HepG2 (cell line): ENCODE measurements at regions not wholly inside any gene's neighbourhood (a gene's known extent, or its start where the extent isn't known, plus 50 kb on each side); places are given as distances from the start of the nearest gene placed in this dataset.
A peak's percentile ranks its signal among the peaks of the same experiment; 100 is the strongest.

ENCODE experiments used
- AKAP8 ChIP-seq: sonication (generic); formaldehyde crosslinking; IDR thresholded peaks from 2 replicates; pipeline ENCODE4 v1.5.1; 2020; ENCODE audit warnings: mild to moderate bottlenecking, missing genetic modification reagents
- CCDC6 ChIP-seq: sonication (generic); formaldehyde crosslinking; IDR thresholded peaks from 2 replicates; pipeline ENCODE4 v1.8.1; 2022; ENCODE audit warnings: mild to moderate bottlenecking, missing genetic modification reagents, moderate library complexity
- EP300 ChIP-seq, 3 experiments: sonication (generic) in 1 of 3; formaldehyde crosslinking in 1 of 3; IDR thresholded peaks; 2 replicates each; pipeline versions ENCODE4 v1.5.1 to v1.6.1; 2011 to 2020; ENCODE audit warnings: low read depth in 2 of 3, low read length in 2 of 3, borderline replicate concordance in 1 of 3, improper control_type of control experiment in 1 of 3, mild to moderate bottlenecking in 1 of 3, missing genetic modification reagents in 1 of 3, moderate library complexity in 1 of 3
- FOXK1 ChIP-seq: sonication (generic); formaldehyde crosslinking; IDR thresholded peaks from 2 replicates; pipeline ENCODE4 v1.4.0; 2020; ENCODE audit warnings: low read depth, missing genetic modification reagents, borderline replicate concordance
- JUN ChIP-seq: sonication (generic); formaldehyde crosslinking; IDR thresholded peaks from 2 replicates; pipeline ENCODE4 v1.4.0; 2020; ENCODE audit warnings: mild to moderate bottlenecking, missing genetic modification reagents
- NFIC ChIP-seq: IDR thresholded peaks from 2 replicates; pipeline ENCODE4 v1.6.1; 2012; ENCODE audit warnings: mild to moderate bottlenecking, low read length, inconsistent platforms
- NFKB2 ChIP-seq: sonication (generic); formaldehyde crosslinking; IDR thresholded peaks from 2 replicates; pipeline ENCODE4 v1.4.0; 2020; ENCODE audit warnings: missing genetic modification reagents, borderline replicate concordance
- TEAD3 ChIP-seq: optimal IDR thresholded peaks from 2 replicates; pipeline ENCODE3; 2016; ENCODE audit warnings: borderline replicate concordance
- ZNF772 ChIP-seq: sonication (generic); formaldehyde crosslinking; IDR thresholded peaks from 2 replicates; pipeline ENCODE4 v1.5.0; 2020; ENCODE audit warnings: mild to moderate bottlenecking, missing genetic modification reagents
- TF ChIP-seq, protein P1 (sequence below): sonication (generic); formaldehyde crosslinking; IDR thresholded peaks from 2 replicates; pipeline ENCODE4 v1.4.0; 2020; ENCODE audit warnings: mild to moderate bottlenecking, missing genetic modification reagents
- TF ChIP-seq, protein P2 (sequence below): sonication (generic); formaldehyde crosslinking; IDR thresholded peaks from 2 replicates; pipeline ENCODE4 v1.4.0; 2020; ENCODE audit warnings: low read depth, mild to moderate bottlenecking, missing genetic modification reagents
- TF ChIP-seq, protein P3 (sequence below): sonication (generic); formaldehyde crosslinking; IDR thresholded peaks from 2 replicates; pipeline ENCODE4 v1.8.0; 2022; ENCODE audit warnings: missing genetic modification reagents, mild to moderate bottlenecking, inconsistent platforms, borderline replicate concordance
- TF ChIP-seq, protein P4 (sequence below): sonication (generic); formaldehyde crosslinking; IDR thresholded peaks from 2 replicates; pipeline ENCODE4 v1.5.0; 2020; ENCODE audit warnings: mild to moderate bottlenecking, missing genetic modification reagents
- TF ChIP-seq, protein P5 (sequence below), 2 experiments: sonication (generic) in 1 of 2; formaldehyde crosslinking in 1 of 2; IDR thresholded peaks; 2 replicates each; pipeline versions ENCODE4 v1.4.0 to v1.6.1; 2016 to 2020; ENCODE audit warnings: borderline replicate concordance in 1 of 2, low read depth in 1 of 2, mild to moderate bottlenecking in 1 of 2, missing genetic modification reagents in 1 of 2

DNA sequence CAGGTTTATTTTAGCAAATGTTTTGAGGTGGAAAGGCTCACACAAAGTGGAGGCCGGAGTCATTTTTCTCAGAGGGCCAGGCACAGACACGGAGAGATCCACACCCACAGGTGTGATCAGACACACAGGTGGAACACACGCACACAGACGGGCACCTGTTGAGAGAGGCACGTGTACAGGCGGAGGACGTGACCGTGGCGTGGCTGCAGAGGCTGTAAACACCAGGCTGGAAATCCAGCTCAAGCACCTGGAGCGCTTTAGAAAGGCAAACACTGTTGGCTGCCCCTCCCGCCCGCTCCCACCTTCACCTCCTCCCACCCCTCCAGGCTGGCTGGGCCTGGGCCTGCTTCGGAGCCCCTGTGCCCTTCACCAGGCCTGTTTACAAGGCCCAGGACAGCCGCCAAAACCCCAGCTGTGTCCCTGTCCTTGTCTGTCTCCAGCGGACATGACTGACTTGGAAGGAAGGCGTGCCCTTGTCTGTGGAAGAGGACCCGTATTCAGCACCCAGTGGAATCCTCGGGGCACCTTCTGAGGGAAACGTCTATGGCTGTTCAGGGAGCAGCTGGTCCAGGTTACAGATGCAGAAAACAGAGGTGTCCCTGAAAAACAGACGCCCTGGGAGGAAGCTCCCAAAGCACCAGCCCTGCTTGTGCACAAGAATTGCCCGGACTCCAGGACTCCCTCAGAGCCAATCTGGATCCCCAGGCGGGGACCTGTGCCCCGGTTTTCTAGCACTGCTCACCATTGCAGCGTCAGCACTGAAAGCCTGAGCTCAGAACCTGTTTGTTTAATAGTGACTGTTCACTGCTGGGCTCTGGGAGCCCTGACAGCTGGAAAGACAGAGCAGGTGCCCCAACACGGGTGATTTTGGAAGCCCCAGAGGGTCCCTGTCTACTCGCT, 134.3 kb upstream of the HAAO start (continued):
- TF ChIP-seq TEAD3 (CRISPR knock-in tag) (peak; percentile 52), NFKB2 (CRISPR knock-in tag) (peak; percentile 17; the same call in 1 of the 2 replicates), NFIC (no peak), ZNF772 (CRISPR knock-in tag) (no peak; the same call in 1 of the 2 replicates), JUN (CRISPR knock-in tag) (no peak), CCDC6 (CRISPR knock-in tag) (no peak; the same call in 1 of the 2 replicates), FOXK1 (peak; percentile 76; the same call in 1 of the 2 replicates), EP300 (IDR thresholded peaks at IDR 0.05; ENCODE audit: low read depth in 2 of 2, low read length in 2 of 2) (no peak; a peak in 1 of 4 replicates), EP300 (CRISPR knock-in tag; IDR thresholded peaks at IDR 0.05; ENCODE audit: borderline replicate concordance) (0 out of 2 replicates have a peak, but pooled peaks have one; percentile 26), AKAP8 (CRISPR knock-in tag) (no peak)
- TF ChIP-seq, protein P1, sequence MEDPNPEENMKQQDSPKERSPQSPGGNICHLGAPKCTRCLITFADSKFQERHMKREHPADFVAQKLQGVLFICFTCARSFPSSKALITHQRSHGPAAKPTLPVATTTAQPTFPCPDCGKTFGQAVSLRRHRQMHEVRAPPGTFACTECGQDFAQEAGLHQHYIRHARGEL (CRISPR knock-in tag) = no peak
- TF ChIP-seq, protein P2, sequence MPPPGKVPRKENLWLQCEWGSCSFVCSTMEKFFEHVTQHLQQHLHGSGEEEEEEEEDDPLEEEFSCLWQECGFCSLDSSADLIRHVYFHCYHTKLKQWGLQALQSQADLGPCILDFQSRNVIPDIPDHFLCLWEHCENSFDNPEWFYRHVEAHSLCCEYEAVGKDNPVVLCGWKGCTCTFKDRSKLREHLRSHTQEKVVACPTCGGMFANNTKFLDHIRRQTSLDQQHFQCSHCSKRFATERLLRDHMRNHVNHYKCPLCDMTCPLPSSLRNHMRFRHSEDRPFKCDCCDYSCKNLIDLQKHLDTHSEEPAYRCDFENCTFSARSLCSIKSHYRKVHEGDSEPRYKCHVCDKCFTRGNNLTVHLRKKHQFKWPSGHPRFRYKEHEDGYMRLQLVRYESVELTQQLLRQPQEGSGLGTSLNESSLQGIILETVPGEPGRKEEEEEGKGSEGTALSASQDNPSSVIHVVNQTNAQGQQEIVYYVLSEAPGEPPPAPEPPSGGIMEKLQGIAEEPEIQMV (CRISPR knock-in tag) = no peak
- TF ChIP-seq, protein P3, sequence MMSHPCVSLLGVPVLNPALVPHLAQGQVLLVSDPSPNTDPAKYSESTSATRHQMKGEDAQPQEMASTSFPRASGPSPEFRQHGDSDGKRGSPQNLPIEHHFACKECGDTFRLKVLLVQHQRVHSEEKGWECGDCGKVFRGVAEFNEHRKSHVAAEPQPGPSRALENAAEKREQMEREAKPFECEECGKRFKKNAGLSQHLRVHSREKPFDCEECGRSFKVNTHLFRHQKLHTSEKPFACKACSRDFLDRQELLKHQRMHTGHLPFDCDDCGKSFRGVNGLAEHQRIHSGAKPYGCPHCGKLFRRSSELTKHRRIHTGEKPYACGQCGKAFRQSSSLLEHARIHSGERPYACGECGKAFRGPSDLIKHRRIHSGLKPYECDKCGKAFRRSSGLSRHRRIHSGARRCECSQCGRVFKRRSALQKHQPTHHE (CRISPR knock-in tag) = no peak
- TF ChIP-seq, protein P4, sequence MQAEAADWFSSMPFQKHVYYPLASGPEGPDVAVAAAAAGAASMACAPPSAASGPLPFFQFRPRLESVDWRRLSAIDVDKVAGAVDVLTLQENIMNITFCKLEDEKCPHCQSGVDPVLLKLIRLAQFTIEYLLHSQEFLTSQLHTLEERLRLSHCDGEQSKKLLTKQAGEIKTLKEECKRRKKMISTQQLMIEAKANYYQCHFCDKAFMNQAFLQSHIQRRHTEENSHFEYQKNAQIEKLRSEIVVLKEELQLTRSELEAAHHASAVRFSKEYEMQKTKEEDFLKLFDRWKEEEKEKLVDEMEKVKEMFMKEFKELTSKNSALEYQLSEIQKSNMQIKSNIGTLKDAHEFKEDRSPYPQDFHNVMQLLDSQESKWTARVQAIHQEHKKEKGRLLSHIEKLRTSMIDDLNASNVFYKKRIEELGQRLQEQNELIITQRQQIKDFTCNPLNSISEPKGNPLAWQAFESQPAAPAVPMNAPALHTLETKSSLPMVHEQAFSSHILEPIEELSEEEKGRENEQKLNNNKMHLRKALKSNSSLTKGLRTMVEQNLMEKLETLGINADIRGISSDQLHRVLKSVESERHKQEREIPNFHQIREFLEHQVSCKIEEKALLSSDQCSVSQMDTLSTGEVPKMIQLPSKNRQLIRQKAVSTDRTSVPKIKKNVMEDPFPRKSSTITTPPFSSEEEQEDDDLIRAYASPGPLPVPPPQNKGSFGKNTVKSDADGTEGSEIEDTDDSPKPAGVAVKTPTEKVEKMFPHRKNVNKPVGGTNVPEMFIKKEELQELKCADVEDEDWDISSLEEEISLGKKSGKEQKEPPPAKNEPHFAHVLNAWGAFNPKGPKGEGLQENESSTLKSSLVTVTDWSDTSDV (CRISPR knock-in tag) = 0 out of 2 replicates have a peak, but pooled peaks have one; percentile 25
- TF ChIP-seq, protein P5, sequence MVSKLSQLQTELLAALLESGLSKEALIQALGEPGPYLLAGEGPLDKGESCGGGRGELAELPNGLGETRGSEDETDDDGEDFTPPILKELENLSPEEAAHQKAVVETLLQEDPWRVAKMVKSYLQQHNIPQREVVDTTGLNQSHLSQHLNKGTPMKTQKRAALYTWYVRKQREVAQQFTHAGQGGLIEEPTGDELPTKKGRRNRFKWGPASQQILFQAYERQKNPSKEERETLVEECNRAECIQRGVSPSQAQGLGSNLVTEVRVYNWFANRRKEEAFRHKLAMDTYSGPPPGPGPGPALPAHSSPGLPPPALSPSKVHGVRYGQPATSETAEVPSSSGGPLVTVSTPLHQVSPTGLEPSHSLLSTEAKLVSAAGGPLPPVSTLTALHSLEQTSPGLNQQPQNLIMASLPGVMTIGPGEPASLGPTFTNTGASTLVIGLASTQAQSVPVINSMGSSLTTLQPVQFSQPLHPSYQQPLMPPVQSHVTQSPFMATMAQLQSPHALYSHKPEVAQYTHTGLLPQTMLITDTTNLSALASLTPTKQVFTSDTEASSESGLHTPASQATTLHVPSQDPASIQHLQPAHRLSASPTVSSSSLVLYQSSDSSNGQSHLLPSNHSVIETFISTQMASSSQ (IDR thresholded peaks at IDR 0.05; ENCODE audit: low read depth) = 0 out of 2 replicates have a peak, but pooled peaks have one; percentile 21
- TF ChIP-seq, protein P5 (CRISPR knock-in tag; IDR thresholded peaks at IDR 0.05; ENCODE audit: borderline replicate concordance) = no peak; the same call in 1 of the 2 replicates
